Sigmoid colon (tissue), 6 donors: ENCODE measurements at regions not wholly inside any gene's neighbourhood (a gene's known extent, or its start where the extent isn't known, plus 50 kb on each side); places are given as distances from the start of the nearest gene placed in this dataset.

ENCODE experiments used
- DNase-seq: peaks from one replicate; pipeline ENCODE4 v3.0.0-alpha.2; 2019
- H3K27ac ChIP-seq, 4 donors: fragments of 200-600 bp; sonication (generic); one replicate each; pipeline ENCODE4 v1.5.1; 2016 to 2019; ENCODE audit warnings: mild to moderate bottlenecking in 1 of 4
- H3K27me3 ChIP-seq, 3 donors: fragments of 200-600 bp; sonication (generic); one replicate each; pipeline ENCODE4 v1.5.1; 2019; ENCODE audit warnings: mild to moderate bottlenecking in 1 of 3
- H3K36me3 ChIP-seq, 4 donors: fragments of 200-600 bp; sonication (generic); one replicate each; pipeline ENCODE4 v1.5.1; 2016 to 2019
- H3K4me1 ChIP-seq, 4 donors: fragments of 200-600 bp; sonication (generic); one replicate each; pipeline ENCODE4 v1.5.1; 2017 to 2019
- H3K4me3 ChIP-seq, 4 donors: fragments of 200-600 bp; sonication (generic); one replicate each; pipeline ENCODE4 v1.5.1; 2017 to 2019; ENCODE audit warnings: mild to moderate bottlenecking in 2 of 4, moderate library complexity in 1 of 4
- H3K9me3 ChIP-seq, 4 donors: fragments of 200-600 bp in 3 of 4; sonication (generic) in 3 of 4; one replicate each; pipeline versions ENCODE4 v1.5.1 to v1.6.1; 2013 to 2019
- EP300 ChIP-seq, 4 donors: sonication (generic); formaldehyde crosslinking; IDR thresholded peaks; one replicate each; pipeline ENCODE4 v1.6.1; 2017; ENCODE audit warnings: antibody characterized with exemption in 4 of 4
- POLR2A ChIP-seq, 2 donors: fragments of 450-650 bp; IDR thresholded peaks; one replicate each; pipeline ENCODE4 v1.6.1; 2016; ENCODE audit warnings: antibody characterized with exemption in 2 of 2, mild to moderate bottlenecking in 2 of 2, moderate library complexity in 2 of 2
- POLR2AphosphoS5 ChIP-seq, 4 donors: sonication (generic); formaldehyde crosslinking; IDR thresholded peaks; one replicate each; pipeline ENCODE4 v1.6.1; 2017; ENCODE audit warnings: antibody characterized with exemption in 4 of 4
- whole genome bisulfite sequencing, 2 donors: extraction: QIAGEN DNeasy Blood & Tissue Kit; methylation state at CpG; one replicate each; pipeline ENCODE4 v1.1.7; 2013; 5-methylcytosine and 5-hydroxymethylcytosine counted together
- intact Hi-C: fragments of 100-400 bp; cut with DNase I; formaldehyde crosslinking; loops from one replicate; pipeline ENCODE4 v1.15.1; 2023
- TF ChIP-seq, protein P1 (sequence below), 4 experiments: fragments of 450-650 bp in 3 of 4; fragments of 200-600 bp in 1 of 4; IDR thresholded peaks; one replicate each; pipeline ENCODE4 v1.5.1; 2016 to 2019; ENCODE audit warnings: antibody characterized with exemption in 4 of 4, mild to moderate bottlenecking in 3 of 4, moderate library complexity in 2 of 4
- donor health status: healthy with polysubstance abuse.
- donor health status: healthy.

DNA sequence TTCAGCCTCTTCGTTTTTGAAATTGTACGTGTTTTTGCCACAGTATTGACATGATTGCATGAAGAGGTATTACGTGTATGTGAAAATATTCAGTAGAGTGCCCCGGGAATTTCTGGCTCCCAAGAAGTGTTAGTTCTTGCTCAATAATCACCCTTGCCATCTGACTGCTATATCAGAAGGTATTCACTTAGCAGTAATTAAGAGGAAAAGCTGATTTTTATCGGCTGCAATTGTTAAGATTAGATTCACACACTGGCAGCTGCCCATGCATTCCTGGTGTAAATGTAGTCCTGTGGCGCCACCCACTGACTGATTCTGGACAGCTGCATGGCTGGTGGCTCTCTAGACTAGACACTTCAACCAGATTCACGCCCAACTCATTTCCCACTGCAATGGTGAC is 440.1 kb upstream of the ADAMTS16 start:
- no peaks in the 10 kb centered on the region for H3K36me3 ChIP-seq

DNA sequence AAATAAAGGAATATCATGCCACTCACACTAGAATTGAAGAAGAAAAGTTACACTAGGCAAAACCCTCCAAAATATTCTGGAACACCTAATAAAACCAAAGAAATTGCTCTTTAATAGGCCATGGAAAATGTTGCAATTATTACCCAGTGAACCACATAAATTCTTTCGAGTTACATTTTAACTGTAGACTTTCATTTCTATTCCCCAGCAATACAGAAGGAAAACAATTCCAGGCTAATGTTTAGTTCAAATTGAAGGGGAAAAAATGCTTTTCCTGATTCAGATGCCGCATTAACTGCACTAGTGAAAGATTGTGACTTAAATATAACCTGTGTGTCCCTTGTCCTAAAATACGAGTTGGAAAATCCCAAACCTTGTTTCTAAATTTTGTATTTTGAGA is 439.3 kb upstream of the ADAMTS16 start:
- H3K9me3 ChIP-seq: no peaks in the 10 kb centered on the region
- intact Hi-C loops: no loop called here
- no peak for TF ChIP-seq EP300 (IDR thresholded peaks at IDR 0.05)
- no peaks in the 10 kb centered on the region for H3K36me3 ChIP-seq
- peaks cover 0 to 4% (median 0%) of the 10 kb centered on the region in 4 donors for H3K4me1 ChIP-seq
- WGBS, 2 donors: 36 to 60% methylated on average over 3 of the region's 3 CpGs
- H3K27ac ChIP-seq: no peak overlapping the region
- DNase-seq: no peak
- H3K27me3 ChIP-seq: no peaks in the 10 kb centered on the region
- H3K4me3 ChIP-seq: no peak overlapping the region

More for the DNA sequence above, 440.1 kb upstream of the ADAMTS16 start:
- DNase-seq: no peak
- H3K4me3 ChIP-seq: no peak overlapping the region
- WGBS, 2 donors: 44 to 51% methylated on average over 7 of the region's 7 CpGs
- H3K27ac ChIP-seq: no peak overlapping the region
- TF ChIP-seq, protein P1, sequence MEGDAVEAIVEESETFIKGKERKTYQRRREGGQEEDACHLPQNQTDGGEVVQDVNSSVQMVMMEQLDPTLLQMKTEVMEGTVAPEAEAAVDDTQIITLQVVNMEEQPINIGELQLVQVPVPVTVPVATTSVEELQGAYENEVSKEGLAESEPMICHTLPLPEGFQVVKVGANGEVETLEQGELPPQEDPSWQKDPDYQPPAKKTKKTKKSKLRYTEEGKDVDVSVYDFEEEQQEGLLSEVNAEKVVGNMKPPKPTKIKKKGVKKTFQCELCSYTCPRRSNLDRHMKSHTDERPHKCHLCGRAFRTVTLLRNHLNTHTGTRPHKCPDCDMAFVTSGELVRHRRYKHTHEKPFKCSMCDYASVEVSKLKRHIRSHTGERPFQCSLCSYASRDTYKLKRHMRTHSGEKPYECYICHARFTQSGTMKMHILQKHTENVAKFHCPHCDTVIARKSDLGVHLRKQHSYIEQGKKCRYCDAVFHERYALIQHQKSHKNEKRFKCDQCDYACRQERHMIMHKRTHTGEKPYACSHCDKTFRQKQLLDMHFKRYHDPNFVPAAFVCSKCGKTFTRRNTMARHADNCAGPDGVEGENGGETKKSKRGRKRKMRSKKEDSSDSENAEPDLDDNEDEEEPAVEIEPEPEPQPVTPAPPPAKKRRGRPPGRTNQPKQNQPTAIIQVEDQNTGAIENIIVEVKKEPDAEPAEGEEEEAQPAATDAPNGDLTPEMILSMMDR (IDR thresholded peaks at IDR 0.05): no peak
- no peak for TF ChIP-seq POLR2AphosphoS5 (IDR thresholded peaks at IDR 0.05)
- no peak for TF ChIP-seq POLR2A (IDR thresholded peaks at IDR 0.05)
- TF ChIP-seq EP300 (IDR thresholded peaks at IDR 0.05): no peak
- no peaks in the 10 kb centered on the region for H3K9me3 ChIP-seq
- peaks cover 0 to 4% (median 0%) of the 10 kb centered on the region in 4 donors for H3K4me1 ChIP-seq
- intact Hi-C loops: no loop called here
- no peaks in the 10 kb centered on the region for H3K27me3 ChIP-seq

DNA sequence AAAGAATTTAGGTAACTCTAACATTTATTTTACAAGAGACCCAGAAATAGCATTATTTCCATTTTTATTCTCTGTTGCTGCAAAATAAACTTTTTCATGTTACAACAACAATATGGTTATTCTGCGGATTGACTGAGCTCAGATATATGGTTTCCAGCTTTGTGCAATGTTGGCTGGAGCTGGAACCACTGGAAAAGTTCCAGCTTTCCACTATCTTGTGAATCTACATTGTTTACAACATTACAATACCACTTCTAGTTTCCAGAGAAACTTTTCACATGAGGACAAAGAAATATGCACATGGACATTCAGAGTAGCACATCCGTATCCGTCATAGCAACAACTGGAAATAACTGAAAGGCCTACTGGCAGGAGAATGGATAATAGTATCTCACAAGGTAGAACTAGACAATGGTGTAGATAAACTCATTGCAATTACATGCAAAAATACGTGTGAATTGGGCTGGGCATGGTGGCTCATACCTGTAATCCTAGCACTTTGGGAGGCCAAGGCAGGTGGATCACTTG is 436.1 kb upstream of the ADAMTS16 start:
- H3K36me3 ChIP-seq: no peaks in the 10 kb centered on the region
- WGBS, 2 donors: 75 to 80% methylated on average over 4 of the region's 4 CpGs
- H3K4me1 ChIP-seq: peaks cover 0 to 4% (median 0%) of the 10 kb centered on the region in 4 donors
- no peak for DNase-seq
- no peaks in the 10 kb centered on the region for H3K27me3 ChIP-seq
- H3K9me3 ChIP-seq: no peaks in the 10 kb centered on the region
- no peak overlapping the region for H3K27ac ChIP-seq
- H3K4me3 ChIP-seq: no peak overlapping the region
- TF ChIP-seq, protein P1 (IDR thresholded peaks at IDR 0.05): no peak
- TF ChIP-seq POLR2AphosphoS5 (IDR thresholded peaks at IDR 0.05) (no peak), POLR2A (IDR thresholded peaks at IDR 0.05) (no peak), EP300 (IDR thresholded peaks at IDR 0.05) (no peak)
- intact Hi-C loops: no loop called here

DNA sequence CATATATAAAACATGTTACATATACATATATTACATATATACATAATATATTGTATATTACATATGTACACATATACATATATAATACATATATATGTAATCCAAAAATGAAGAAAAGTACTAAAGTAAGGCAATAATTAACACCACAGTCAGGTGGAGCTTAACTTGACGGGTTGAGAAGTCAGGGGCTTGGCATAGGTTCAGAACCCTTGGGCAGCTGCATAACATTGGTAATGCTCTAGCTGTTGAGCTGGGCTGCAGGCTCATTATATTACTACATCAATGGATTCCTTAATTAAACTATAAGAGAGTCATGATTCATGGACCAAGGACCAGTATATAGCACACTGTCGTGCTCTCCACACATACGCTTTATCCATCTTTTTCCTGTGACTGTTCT is 435.2 kb upstream of the ADAMTS16 start:
- Histone ChIP-seq H3K36me3 (no peaks in the 10 kb centered on the region), H3K27me3 (no peaks in the 10 kb centered on the region), H3K4me3 (no peak overlapping the region), H3K9me3 (no peaks in the 10 kb centered on the region), H3K27ac (no peak overlapping the region), H3K4me1 (peaks cover 0 to 3% (median 0%) of the 10 kb centered on the region in 4 donors)
- 83 to 88% methylated on average over 3 of the region's 3 CpGs for WGBS, 2 donors
- intact Hi-C loops: no loop called here
- TF ChIP-seq EP300 (IDR thresholded peaks at IDR 0.05) (no peak), POLR2AphosphoS5 (IDR thresholded peaks at IDR 0.05) (no peak), POLR2A (IDR thresholded peaks at IDR 0.05) (no peak)
- TF ChIP-seq, protein P1 (IDR thresholded peaks at IDR 0.05): no peak
- no peak for DNase-seq

DNA sequence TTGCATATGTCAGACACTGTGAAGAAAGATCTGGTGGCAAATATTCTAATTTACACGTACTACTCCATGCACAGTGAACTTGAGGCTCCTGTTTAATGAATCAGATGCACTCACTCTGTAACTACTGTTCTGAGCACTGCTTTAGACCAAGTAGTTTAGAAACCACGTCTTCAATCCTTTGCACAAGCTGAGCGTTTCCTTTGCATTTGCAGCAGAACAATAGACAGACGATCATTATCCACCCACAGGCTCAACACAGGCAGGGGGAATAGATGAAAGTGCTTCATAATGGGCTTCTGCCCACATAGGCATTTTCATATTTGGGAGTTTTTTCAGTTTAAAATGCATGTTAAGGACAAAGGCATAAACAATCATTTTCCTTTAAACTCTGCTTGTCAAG is 423.3 kb upstream of the ADAMTS16 start:
- WGBS, 2 donors: 34 to 36% methylated on average over 4 of the region's 4 CpGs
- Histone ChIP-seq H3K4me1 (no peaks in the 10 kb centered on the region), H3K4me3 (no peak overlapping the region), H3K36me3 (no peaks in the 10 kb centered on the region), H3K27ac (no peak overlapping the region), H3K9me3 (no peaks in the 10 kb centered on the region), H3K27me3 (no peaks in the 10 kb centered on the region)
- DNase-seq: no peak
- intact Hi-C loops: no loop called here
- no peak for TF ChIP-seq POLR2AphosphoS5 (IDR thresholded peaks at IDR 0.05)
- TF ChIP-seq POLR2A (IDR thresholded peaks at IDR 0.05): no peak
- TF ChIP-seq, protein P1 (IDR thresholded peaks at IDR 0.05): no peak
- no peak for TF ChIP-seq EP300 (IDR thresholded peaks at IDR 0.05)
